Gastroesophageal sphincter (tissue), 3 donors: ENCODE measurements at regions not wholly inside any gene's neighbourhood (a gene's known extent, or its start where the extent isn't known, plus 50 kb on each side); places are given as distances from the start of the nearest gene placed in this dataset.

Experiments
- CTCF ChIP-seq, 4 experiments: fragments of 200-600 bp in 2 of 4; fragments of 450-650 bp in 2 of 4; sonication (generic) in 1 of 4; IDR thresholded peaks; one replicate each; pipeline ENCODE4 v1.5.1; 2017 to 2019; ENCODE audit warnings: antibody characterized with exemption in 4 of 4, mild to moderate bottlenecking in 2 of 4, moderate library complexity in 2 of 4
- POLR2A ChIP-seq, 2 donors: fragments of 450-650 bp; IDR thresholded peaks; one replicate each; pipeline ENCODE4 v1.6.1; 2017; ENCODE audit warnings: antibody characterized with exemption in 2 of 2, mild to moderate bottlenecking in 2 of 2, moderate library complexity in 1 of 2
- POLR2AphosphoS5 ChIP-seq: sonication (generic); formaldehyde crosslinking; IDR thresholded peaks from one replicate; pipeline ENCODE4 v1.6.1; 2017; ENCODE audit warnings: antibody characterized with exemption

DNA sequence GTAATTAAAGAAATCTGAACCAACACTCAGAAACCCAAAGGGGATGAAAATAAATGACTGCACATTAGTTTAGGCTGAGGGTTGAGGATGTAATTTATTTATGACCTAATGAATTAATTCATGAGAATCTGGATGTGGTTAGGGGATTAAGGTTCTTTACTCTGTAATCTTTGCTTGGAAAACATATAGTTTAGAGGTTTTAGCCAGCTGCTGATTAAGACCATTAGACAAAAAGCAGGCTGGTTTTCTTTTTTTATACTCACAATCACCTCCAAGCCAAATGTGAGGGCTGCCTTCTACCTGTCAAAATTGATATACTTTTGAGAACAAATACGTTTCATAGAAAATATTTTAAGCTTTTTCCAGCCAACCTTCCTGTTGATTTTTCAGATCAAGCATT is 2705.8 kb downstream of the PCDH7 start:
- TF ChIP-seq CTCF (IDR thresholded peaks at IDR 0.05) (no peak), POLR2A (IDR thresholded peaks at IDR 0.05) (no peak), POLR2AphosphoS5 (no peak)
